DND-41 (cell line): ENCODE measurements at regions not wholly inside any gene's neighbourhood (a gene's known extent, or its start where the extent isn't known, plus 50 kb on each side); places are given as distances from the start of the nearest gene placed in this dataset.

Source experiments
- CTCF ChIP-seq: IDR thresholded peaks from 2 replicates; pipeline ENCODE4 v1.5.1; 2012; ENCODE audit warnings: borderline replicate concordance, low read length, moderate library complexity, mild to moderate bottlenecking; ENCODE audit not compliant: poor library complexity, severe bottlenecking; ENCODE audit errors: extremely low read depth
- EZH2 ChIP-seq: IDR thresholded peaks from 3 replicates; pipeline ENCODE4 v1.6.1; 2012; ENCODE audit warnings: borderline replicate concordance, low read depth, mild to moderate bottlenecking, moderate library complexity, low read length, inconsistent platforms; ENCODE audit not compliant: severe bottlenecking

GRCh38 chr13:19056984-19057490 lies 124.6 kb downstream of the TUBA3C start:
- TF ChIP-seq CTCF (no peak), EZH2 (no peak)
